IMR-90 (cell line): ENCODE measurements at regions not wholly inside any gene's neighbourhood (a gene's known extent, or its start where the extent isn't known, plus 50 kb on each side); places are given as distances from the start of the nearest gene placed in this dataset.

Experiments used
- ATAC-seq: fragments of 200-7000 bp; cut with Tn5 transposase; 2 replicates; pipeline ENCODE4 v1.9.1; 2020; ENCODE audit warnings: low read depth, mild to moderate bottlenecking, moderate library complexity
- BruUV-seq: library from RNA; stranded (reverse); fragments of 400-500 nt; replicated peaks from 2 replicates; lab custom pipeline; 2021; lab: Mats Ljungman, UMichigan
- CTCF ChIA-PET: fragments of 300-600 bp; formaldehyde crosslinking; extraction: SDS; loops from one replicate; lab custom pipeline; 2021; ENCODE audit warnings: antibody characterized with exemption; lab: Yijun Ruan, JAX
- POLR2A ChIA-PET: fragments of 300-600 bp; sonication (Branson Sonifier 250); formaldehyde crosslinking; loops from one replicate; lab custom pipeline; 2022; ENCODE audit warnings: antibody characterized with exemption; ENCODE audit not compliant: unreplicated experiment; lab: Charles Lee
- DNase-seq: peaks from one replicate; pipeline ENCODE4 v3.0.0; 2013
- H2AFZ ChIP-seq: replicated peaks from 2 replicates; pipeline ENCODE3; 2013; ENCODE audit warnings: low read length, mild to moderate bottlenecking; ENCODE audit not compliant: poor library complexity
- H2AK5ac ChIP-seq: 2 replicates; pipeline ENCODE4 v1.6.1; 2013; ENCODE audit warnings: low read depth, low read length, inconsistent platforms
- H2AK9ac ChIP-seq: replicated peaks from 2 replicates; pipeline ENCODE3; 2013; ENCODE audit warnings: mild to moderate bottlenecking, low read depth, low read length, moderate library complexity; ENCODE audit not compliant: poor library complexity
- H2BK120ac ChIP-seq: 2 replicates; pipeline ENCODE4 v1.6.1; 2013; ENCODE audit warnings: low read depth, low read length, inconsistent platforms
- H2BK15ac ChIP-seq: 3 replicates; pipeline ENCODE4 v1.6.1; 2013; ENCODE audit warnings: low read depth, low read length, inconsistent platforms
- H2BK20ac ChIP-seq: 2 replicates; pipeline ENCODE4 v1.6.1; 2013; ENCODE audit warnings: low read depth, mild to moderate bottlenecking, inconsistent platforms, low read length, moderate library complexity
- H2BK5ac ChIP-seq: 2 replicates; pipeline ENCODE4 v1.6.1; 2013; ENCODE audit warnings: mild to moderate bottlenecking, low read depth, low read length, inconsistent platforms; ENCODE audit not compliant: poor library complexity, severe bottlenecking
- H3K14ac ChIP-seq: replicated peaks from 2 replicates; pipeline ENCODE4 v1.6.1; 2013; ENCODE audit warnings: low read depth, low read length, inconsistent platforms
- H3K18ac ChIP-seq: 2 replicates; pipeline ENCODE4 v1.6.1; 2013; ENCODE audit warnings: low read depth, low read length, control low read depth
- H3K23ac ChIP-seq: 2 replicates; pipeline ENCODE4 v1.6.1; 2013; ENCODE audit warnings: low read depth, low read length, inconsistent platforms
- H3K27ac ChIP-seq: 2 replicates; pipeline ENCODE4 v1.5.1; 2013; ENCODE audit warnings: mild to moderate bottlenecking, control low read depth, low read length; ENCODE audit not compliant: insufficient read depth
- H3K27me3 ChIP-seq: 2 replicates; pipeline ENCODE4 v1.6.1; 2013; ENCODE audit warnings: low read length; ENCODE audit not compliant: control insufficient read depth, insufficient read depth
- H3K36me3 ChIP-seq: 2 replicates; pipeline ENCODE4 v1.6.1; 2013; ENCODE audit warnings: low read length, mixed read lengths; ENCODE audit not compliant: control insufficient read depth, insufficient read depth
- H3K4ac ChIP-seq: 2 replicates; pipeline ENCODE4 v1.6.1; 2013; ENCODE audit warnings: low read depth, low read length, inconsistent platforms
- H3K4me1 ChIP-seq: 2 replicates; pipeline ENCODE4 v1.6.1; 2013; ENCODE audit warnings: low read length, mixed read lengths; ENCODE audit not compliant: control insufficient read depth, insufficient read depth
- H3K4me2 ChIP-seq: 2 replicates; pipeline ENCODE4 v1.6.1; 2013; ENCODE audit warnings: low read depth, mild to moderate bottlenecking, control low read depth, low read length, moderate library complexity
- H3K4me3 ChIP-seq: 2 replicates; pipeline ENCODE4 v1.5.1; 2013; ENCODE audit warnings: low read depth, mild to moderate bottlenecking, control low read depth, low read length, moderate library complexity; ENCODE audit not compliant: insufficient read depth
- H3K56ac ChIP-seq: 2 replicates; pipeline ENCODE4 v1.6.1; 2013; ENCODE audit warnings: low read length, inconsistent platforms; ENCODE audit not compliant: insufficient read depth; ENCODE audit errors: extremely low read depth
- H3K79me1 ChIP-seq, 2 experiments: 2 replicates each; pipeline ENCODE4 v1.6.1; 2013; ENCODE audit warnings: low read length in 2 of 2, inconsistent platforms in 1 of 2, low read depth in 1 of 2
- H3K9ac ChIP-seq: 2 replicates; pipeline ENCODE4 v1.6.1; 2013; ENCODE audit warnings: low read depth, low read length, control low read depth
- H3K9me1 ChIP-seq: 2 replicates; pipeline ENCODE4 v1.6.1; 2013; ENCODE audit warnings: low read length, inconsistent platforms; ENCODE audit not compliant: insufficient read depth
- H3K9me3 ChIP-seq: 2 replicates; pipeline ENCODE4 v1.6.1; 2013; ENCODE audit warnings: low read length; ENCODE audit not compliant: control insufficient read depth, insufficient read depth
- H4K20me1 ChIP-seq: 2 replicates; pipeline ENCODE4 v1.6.1; 2013; ENCODE audit warnings: low read length, inconsistent platforms; ENCODE audit not compliant: insufficient read depth
- H4K5ac ChIP-seq: 2 replicates; pipeline ENCODE4 v1.6.1; 2013; ENCODE audit warnings: mild to moderate bottlenecking, low read depth, low read length, control low read depth
- H4K8ac ChIP-seq, 2 experiments: 2 replicates each; pipeline ENCODE4 v1.6.1; 2013; ENCODE audit warnings: low read depth in 2 of 2, low read length in 2 of 2, control low read depth in 1 of 2, inconsistent platforms in 1 of 2
- H4K91ac ChIP-seq: 2 replicates; pipeline ENCODE4 v1.6.1; 2013; ENCODE audit warnings: low read depth, low read length, inconsistent platforms; ENCODE audit not compliant: insufficient read depth
- BHLHE40 ChIP-seq: fragments of 150-350 bp; IDR thresholded peaks from 2 replicates; pipeline ENCODE4 v1.6.1; 2016; ENCODE audit warnings: mild to moderate bottlenecking, low read depth, low read length
- CEBPB ChIP-seq: IDR thresholded peaks from 2 replicates; pipeline ENCODE4 v1.6.1; 2012; ENCODE audit warnings: low read depth, low read length, improper control_type of control experiment
- CHD1 ChIP-seq: IDR thresholded peaks from 2 replicates; pipeline ENCODE4 v1.6.1; 2012; ENCODE audit warnings: low read depth, low read length, improper control_type of control experiment
- ELK1 ChIP-seq: fragments of 150-350 bp; IDR thresholded peaks from 2 replicates; pipeline ENCODE4 v1.6.1; 2016; ENCODE audit warnings: low read depth, mild to moderate bottlenecking, low read length, moderate library complexity, borderline replicate concordance
- FOS ChIP-seq: fragments of 150-350 bp; IDR thresholded peaks from 2 replicates; pipeline ENCODE4 v1.6.1; 2016; ENCODE audit warnings: low read depth, low read length
- MAFK ChIP-seq: IDR thresholded peaks from 2 replicates; pipeline ENCODE4 v1.6.1; 2012; ENCODE audit warnings: low read depth, low read length, improper control_type of control experiment
- MAZ ChIP-seq: IDR thresholded peaks from 2 replicates; pipeline ENCODE4 v1.6.1; 2012; ENCODE audit warnings: low read depth, mild to moderate bottlenecking, low read length, improper control_type of control experiment, moderate library complexity, borderline replicate concordance
- MXI1 ChIP-seq: IDR thresholded peaks from 2 replicates; pipeline ENCODE4 v1.6.1; 2012; ENCODE audit warnings: low read depth, mild to moderate bottlenecking, low read length, moderate library complexity, borderline replicate concordance
- NFE2L2 ChIP-seq: fragments of 150-350 bp; IDR thresholded peaks from 2 replicates; pipeline ENCODE4 v1.6.1; 2016; ENCODE audit warnings: low read depth, mild to moderate bottlenecking, low read length
- POLR2A ChIP-seq: IDR thresholded peaks from 2 replicates; pipeline ENCODE4 v1.6.1; 2012; ENCODE audit warnings: mild to moderate bottlenecking, low read depth, low read length
- RAD21 ChIP-seq: IDR thresholded peaks from 2 replicates; pipeline ENCODE4 v1.6.1; 2012; ENCODE audit warnings: low read length, improper control_type of control experiment
- RCOR1 ChIP-seq: IDR thresholded peaks from 2 replicates; pipeline ENCODE4 v1.6.1; 2012; ENCODE audit warnings: mild to moderate bottlenecking, low read length, improper control_type of control experiment; ENCODE audit not compliant: insufficient replicate concordance
- RFX5 ChIP-seq: IDR thresholded peaks from 2 replicates; pipeline ENCODE4 v1.8.0; 2012; ENCODE audit warnings: low read depth, mild to moderate bottlenecking, low read length, moderate library complexity
- SMC3 ChIP-seq: fragments of 150-350 bp; IDR thresholded peaks from 2 replicates; pipeline ENCODE4 v1.6.1; 2016; ENCODE audit warnings: low read depth, mild to moderate bottlenecking, antibody characterized with exemption, low read length, moderate library complexity
- dilution Hi-C: fragments of 300-500 bp; cut with HindIII; formaldehyde crosslinking; loops from one replicate; pipeline ENCODE4 v1.14.3; 2018; ENCODE audit warnings: low sequenced_read_pairs; ENCODE audit not compliant: unreplicated experiment
- in situ Hi-C: fragments of 300-500 bp; cut with MboI; formaldehyde crosslinking; loops from 3 replicates; pipeline ENCODE4 v1.14.3; 2019; ENCODE audit warnings: low sequenced_read_pairs, inconsistent platforms, mixed read lengths
- intact Hi-C: fragments of 100-400 bp; cut with micrococcal nuclease; formaldehyde crosslinking; loops from 2 replicates; pipeline ENCODE4 v1.10.0; 2022
- TF ChIP-seq, protein P1 (sequence below): conservative IDR thresholded peaks from 2 replicates; pipeline ENCODE4 v1.5.1; 2012; ENCODE audit warnings: mild to moderate bottlenecking, low read depth, low read length, improper control_type of control experiment
- TF ChIP-seq, protein P2 (sequence below): fragments of 150-350 bp; IDR thresholded peaks from 2 replicates; pipeline ENCODE4 v1.6.1; 2017; ENCODE audit warnings: mild to moderate bottlenecking, antibody characterized with exemption, low read length, low read depth

GRCh38 chr10:63689768-63690167, 168.6 kb downstream of the REEP3 start:
- Histone ChIP-seq H3K23ac (no peak overlapping the region), H3K4me3 (no peak overlapping the region), H3K79me1 (no peaks in the 10 kb centered on the region), H2BK5ac (no peak overlapping the region), H2AK9ac (no peak overlapping the region), H2BK15ac (no peak overlapping the region), H3K56ac (no peak overlapping the region), H2BK20ac (no peak overlapping the region), H4K20me1 (no peaks in the 10 kb centered on the region), H3K9ac (no peak overlapping the region), H3K27me3 (no peaks in the 10 kb centered on the region; the same call in none of the 2 replicates), H3K9me3 (no peaks in the 10 kb centered on the region), H3K18ac (no peak overlapping the region), H4K5ac (no peak overlapping the region), H3K4me1 (no peaks in the 10 kb centered on the region), H4K91ac (no peak overlapping the region), H2AFZ (no peak overlapping the region), H3K36me3 (no peaks in the 10 kb centered on the region), H3K27ac (no peak overlapping the region), H3K9me1 (no peaks in the 10 kb centered on the region), H3K4me2 (no peak overlapping the region), H3K14ac (no peak overlapping the region), H2BK120ac (no peak overlapping the region), H3K4ac (no peak overlapping the region), H2AK5ac (no peak overlapping the region), H4K8ac (no peak overlapping the region)
- dilution Hi-C loops (no loop called here), intact Hi-C loops (no loop called here), in situ Hi-C loops (no loop called here)
- ChIA-PET POLR2A (no interaction called here), CTCF (no interaction called here)
- ATAC-seq (no peak), DNase-seq (no peak)
- no TSS peak for BruUV-seq
- no peak for TF ChIP-seq RAD21
- TF ChIP-seq CEBPB: no peak
- TF ChIP-seq ELK1: no peak
- TF ChIP-seq, protein P1, sequence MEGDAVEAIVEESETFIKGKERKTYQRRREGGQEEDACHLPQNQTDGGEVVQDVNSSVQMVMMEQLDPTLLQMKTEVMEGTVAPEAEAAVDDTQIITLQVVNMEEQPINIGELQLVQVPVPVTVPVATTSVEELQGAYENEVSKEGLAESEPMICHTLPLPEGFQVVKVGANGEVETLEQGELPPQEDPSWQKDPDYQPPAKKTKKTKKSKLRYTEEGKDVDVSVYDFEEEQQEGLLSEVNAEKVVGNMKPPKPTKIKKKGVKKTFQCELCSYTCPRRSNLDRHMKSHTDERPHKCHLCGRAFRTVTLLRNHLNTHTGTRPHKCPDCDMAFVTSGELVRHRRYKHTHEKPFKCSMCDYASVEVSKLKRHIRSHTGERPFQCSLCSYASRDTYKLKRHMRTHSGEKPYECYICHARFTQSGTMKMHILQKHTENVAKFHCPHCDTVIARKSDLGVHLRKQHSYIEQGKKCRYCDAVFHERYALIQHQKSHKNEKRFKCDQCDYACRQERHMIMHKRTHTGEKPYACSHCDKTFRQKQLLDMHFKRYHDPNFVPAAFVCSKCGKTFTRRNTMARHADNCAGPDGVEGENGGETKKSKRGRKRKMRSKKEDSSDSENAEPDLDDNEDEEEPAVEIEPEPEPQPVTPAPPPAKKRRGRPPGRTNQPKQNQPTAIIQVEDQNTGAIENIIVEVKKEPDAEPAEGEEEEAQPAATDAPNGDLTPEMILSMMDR: no peak
- no peak for TF ChIP-seq MXI1
- TF ChIP-seq RCOR1: no peak
- TF ChIP-seq, protein P2, sequence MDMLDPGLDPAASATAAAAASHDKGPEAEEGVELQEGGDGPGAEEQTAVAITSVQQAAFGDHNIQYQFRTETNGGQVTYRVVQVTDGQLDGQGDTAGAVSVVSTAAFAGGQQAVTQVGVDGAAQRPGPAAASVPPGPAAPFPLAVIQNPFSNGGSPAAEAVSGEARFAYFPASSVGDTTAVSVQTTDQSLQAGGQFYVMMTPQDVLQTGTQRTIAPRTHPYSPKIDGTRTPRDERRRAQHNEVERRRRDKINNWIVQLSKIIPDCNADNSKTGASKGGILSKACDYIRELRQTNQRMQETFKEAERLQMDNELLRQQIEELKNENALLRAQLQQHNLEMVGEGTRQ: no peak
- no peak for TF ChIP-seq CHD1
- TF ChIP-seq NFE2L2: no peak
- TF ChIP-seq RFX5: no peak
- no peak for TF ChIP-seq FOS
- TF ChIP-seq POLR2A: no peak
- no peak for TF ChIP-seq MAZ
- no peak for TF ChIP-seq MAFK
- no peak for TF ChIP-seq BHLHE40
- TF ChIP-seq SMC3: no peak
